HAP-1 (cell line): ENCODE measurements at regions not wholly inside any gene's neighbourhood (a gene's known extent, or its start where the extent isn't known, plus 50 kb on each side); places are given as distances from the start of the nearest gene placed in this dataset.
"Not testable (repeated sequence)": the region's sequence is repeated elsewhere in the genome, so short reads cannot be mapped to it uniquely, and the experiment has no call there.

Experiments
- DNase-seq, 2 experiments: peaks; one replicate each; pipeline ENCODE4 v3.0.0-alpha.2; 2016 to 2020; ENCODE audit warnings: low spot score in 2 of 2
- H3K27me3 ChIP-seq: fragments of 250-450 bp; sonication (Bioruptor Pico); 2 replicates; pipeline ENCODE4 v1.5.1; 2020; ENCODE audit warnings: low read depth, mild to moderate bottlenecking, moderate library complexity
- H3K36me3 ChIP-seq: fragments of 250-450 bp; sonication (Bioruptor Pico); replicated peaks from 2 replicates; pipeline ENCODE4 v1.5.1; 2020; ENCODE audit warnings: mild to moderate bottlenecking
- H3K4me1 ChIP-seq: fragments of 250-450 bp; sonication (Bioruptor Pico); 2 replicates; pipeline ENCODE4 v1.5.1; 2020; ENCODE audit warnings: mild to moderate bottlenecking
- H3K4me3 ChIP-seq: fragments of 250-450 bp; sonication (Bioruptor Pico); 2 replicates; pipeline ENCODE4 v1.5.1; 2020; ENCODE audit warnings: mild to moderate bottlenecking, moderate library complexity
- H3K9me3 ChIP-seq: fragments of 250-450 bp; sonication (Bioruptor Pico); 2 replicates; pipeline ENCODE4 v1.5.1; 2020; ENCODE audit warnings: mild to moderate bottlenecking, moderate library complexity
- in situ Hi-C: fragments of 300-500 bp; cut with MboI; formaldehyde crosslinking; loops from 3 replicates; pipeline ENCODE4 v1.14.3; 2020; ENCODE audit warnings: low sequenced_read_pairs, inconsistent platforms, mixed read lengths

- Histone ChIP-seq H3K27me3 (no peaks in the 10 kb centered on the region), H3K4me3 (no peak overlapping the region)
Measured at GRCh38 chr5:123720339-123720738, 208.4 kb downstream of the CSNK1G3 start.

GRCh38 chr5:123719004-123719403 is 207.0 kb downstream of the CSNK1G3 start:
- no peak for DNase-seq
- in situ Hi-C loops = no loop called here
- Histone ChIP-seq H3K36me3 (no peaks in the 10 kb centered on the region), H3K27me3 (no peaks in the 10 kb centered on the region), H3K9me3 (no peaks in the 10 kb centered on the region), H3K4me3 (no peak overlapping the region), H3K4me1 (no peaks in the 10 kb centered on the region)

More at GRCh38 chr5:123720339-123720738, 208.4 kb downstream of the CSNK1G3 start:
- no peak for DNase-seq
- H3K4me1 ChIP-seq = no peaks in the 10 kb centered on the region
- no peaks in the 10 kb centered on the region for H3K36me3 ChIP-seq
- no peaks in the 10 kb centered on the region for H3K9me3 ChIP-seq
- in situ Hi-C loops = no loop called here

GRCh38 chr5:123718238-123718637 is 206.3 kb downstream of the CSNK1G3 start:
- no peak for DNase-seq
- in situ Hi-C loops = no loop called here
- H3K9me3 ChIP-seq = no peaks in the 10 kb centered on the region
- H3K4me1 ChIP-seq = no peaks in the 10 kb centered on the region
- no peaks in the 10 kb centered on the region for H3K27me3 ChIP-seq
- H3K4me3 ChIP-seq = no peak overlapping the region
- no peaks in the 10 kb centered on the region for H3K36me3 ChIP-seq

- Histone ChIP-seq H3K9me3 (no peaks in the 10 kb centered on the region), H3K36me3 (no peaks in the 10 kb centered on the region), H3K4me3 (no peak overlapping the region), H3K4me1 (no peaks in the 10 kb centered on the region), H3K27me3 (no peaks in the 10 kb centered on the region)
- in situ Hi-C loops = no loop called here
- no peak for DNase-seq
Measured at GRCh38 chr5:123717139-123717538, 205.2 kb downstream of the CSNK1G3 start.

GRCh38 chr5:123710031-123710430 is 198.1 kb downstream of the CSNK1G3 start:
- no peaks in the 10 kb centered on the region for H3K36me3 ChIP-seq
- no peak for DNase-seq
- no peak overlapping the region for H3K4me3 ChIP-seq
- no peaks in the 10 kb centered on the region for H3K4me1 ChIP-seq
- no peaks in the 10 kb centered on the region for H3K9me3 ChIP-seq
- no peaks in the 10 kb centered on the region for H3K27me3 ChIP-seq
- in situ Hi-C loops = no loop called here

- no peak for DNase-seq
- H3K4me1 ChIP-seq = no peaks in the 10 kb centered on the region
- H3K36me3 ChIP-seq = no peaks in the 10 kb centered on the region
- H3K4me3 ChIP-seq = no peak overlapping the region
- in situ Hi-C loops = no loop called here
- H3K9me3 ChIP-seq = no peaks in the 10 kb centered on the region
- H3K27me3 ChIP-seq = no peaks in the 10 kb centered on the region
Measured at GRCh38 chr5:123709422-123709821, 197.4 kb downstream of the CSNK1G3 start.

GRCh38 chr5:123708074-123708806 is 196.3 kb downstream of the CSNK1G3 start:
- H3K4me1 ChIP-seq = no peaks in the 10 kb centered on the region
- DNase-seq = no peak
- no peak overlapping the region for H3K4me3 ChIP-seq
- in situ Hi-C loops = no loop called here
- no peaks in the 10 kb centered on the region for H3K27me3 ChIP-seq
- no peaks in the 10 kb centered on the region for H3K36me3 ChIP-seq
- H3K9me3 ChIP-seq = no peaks in the 10 kb centered on the region

- Histone ChIP-seq H3K27me3 (no peaks in the 10 kb centered on the region), H3K9me3 (no peaks in the 10 kb centered on the region), H3K4me3 (no peak overlapping the region), H3K36me3 (no peaks in the 10 kb centered on the region), H3K4me1 (no peaks in the 10 kb centered on the region)
- in situ Hi-C loops = no loop called here
- DNase-seq = no peak
Measured at GRCh38 chr5:123706531-123706930, 194.6 kb downstream of the CSNK1G3 start.

GRCh38 chr5:123705741-123706140 is 193.8 kb downstream of the CSNK1G3 start:
- H3K36me3 ChIP-seq = no peaks in the 10 kb centered on the region
- no peaks in the 10 kb centered on the region for H3K9me3 ChIP-seq
- no peak for DNase-seq
- no peak overlapping the region for H3K4me3 ChIP-seq
- in situ Hi-C loops = no loop called here
- H3K4me1 ChIP-seq = no peaks in the 10 kb centered on the region
- H3K27me3 ChIP-seq = no peaks in the 10 kb centered on the region

GRCh38 chr5:123701511-123702200 is 189.7 kb downstream of the CSNK1G3 start:
- DNase-seq = no peak
- in situ Hi-C loops = no loop called here
- Histone ChIP-seq H3K4me3 (no peak overlapping the region), H3K4me1 (no peaks in the 10 kb centered on the region), H3K9me3 (no peaks in the 10 kb centered on the region), H3K36me3 (no peaks in the 10 kb centered on the region), H3K27me3 (no peaks in the 10 kb centered on the region)

GRCh38 chr5:123700624-123701287 is 188.8 kb downstream of the CSNK1G3 start:
- no peak for DNase-seq
- Histone ChIP-seq H3K4me3 (no peak overlapping the region), H3K36me3 (no peaks in the 10 kb centered on the region), H3K27me3 (no peaks in the 10 kb centered on the region), H3K9me3 (no peaks in the 10 kb centered on the region), H3K4me1 (no peaks in the 10 kb centered on the region)
- in situ Hi-C loops = no loop called here

GRCh38 chr5:123699571-123699970 is 187.6 kb downstream of the CSNK1G3 start:
- H3K4me3 ChIP-seq = no peak overlapping the region
- in situ Hi-C loops = no loop called here
- no peaks in the 10 kb centered on the region for H3K4me1 ChIP-seq
- DNase-seq = no peak
- H3K36me3 ChIP-seq = no peaks in the 10 kb centered on the region
- no peaks in the 10 kb centered on the region for H3K9me3 ChIP-seq
- H3K27me3 ChIP-seq = no peaks in the 10 kb centered on the region

GRCh38 chr5:123698937-123699336 is 187.0 kb downstream of the CSNK1G3 start:
- H3K9me3 ChIP-seq, H3K4me3 ChIP-seq, H3K36me3 ChIP-seq, DNase-seq, in situ Hi-C loops, H3K27me3 ChIP-seq, H3K4me1 ChIP-seq: not testable (repeated sequence)

GRCh38 chr5:123696921-123697341 is 185.0 kb downstream of the CSNK1G3 start:
- Histone ChIP-seq H3K27me3 (no peaks in the 10 kb centered on the region), H3K9me3 (no peaks in the 10 kb centered on the region), H3K4me3 (no peak overlapping the region), H3K36me3 (no peaks in the 10 kb centered on the region), H3K4me1 (no peaks in the 10 kb centered on the region)
- no peak for DNase-seq
- in situ Hi-C loops = no loop called here
